ENCODE measurements at regions not wholly inside any gene's neighbourhood (a gene's known extent, or its start where the extent isn't known, plus 50 kb on each side); places are given as distances from the start of the nearest gene placed in this dataset.

DNA sequence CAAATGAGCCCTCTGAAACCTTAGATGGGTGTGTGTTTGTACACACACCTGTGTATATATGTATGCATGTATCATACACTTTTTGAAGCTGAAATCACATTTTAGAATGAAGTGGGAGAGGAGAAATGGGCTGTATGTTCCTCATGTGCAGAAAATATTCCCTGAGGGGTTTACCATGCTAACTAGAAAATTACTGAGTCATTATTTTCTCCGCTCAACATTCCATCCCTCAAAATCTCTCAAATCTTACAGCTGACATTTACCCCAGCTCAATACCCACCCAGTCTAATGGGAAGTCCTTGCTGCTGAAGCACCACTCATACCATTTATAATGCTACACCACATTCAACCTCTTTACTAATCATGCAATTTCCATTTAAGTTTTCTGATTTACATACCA lies 138.6 kb downstream of the P2RY1 start:
- TF ChIP-seq EP300 (IDR thresholded peaks at IDR 0.05) (no peak), POLR2A (IDR thresholded peaks at IDR 0.05) (no peak)
